ENCODE measurements at regions not wholly inside any gene's neighbourhood (a gene's known extent, or its start where the extent isn't known, plus 50 kb on each side); places are given as distances from the start of the nearest gene placed in this dataset.

GRCh38 chr5:117675646-117676045 lies 1101.0 kb upstream of the SEMA6A start:
- no peak for DNase-seq (ENCODE audit: low spot score)
- H3K27ac ChIP-seq: no peak overlapping the region
- H3K36me3 ChIP-seq: no peaks in the 10 kb centered on the region
- Mint-ChIP-seq H3K27ac (no peak overlapping the region), H3K4me1 (no peaks in the 10 kb centered on the region), H3K36me3 (no peaks in the 10 kb centered on the region), H3K9me3 (no peaks in the 10 kb centered on the region), H3K27me3 (ENCODE audit: insufficient read depth, low read depth) (no peaks in the 10 kb centered on the region), H3K4me3 (no peak overlapping the region)
- no peak for TF ChIP-seq EZH2phosphoT487 (IDR thresholded peaks at IDR 0.05)
- no peak for TF ChIP-seq CTCF (IDR thresholded peaks at IDR 0.05)
- no peak for TF ChIP-seq EZH2 (IDR thresholded peaks at IDR 0.05)
- no peaks in the 10 kb centered on the region for H3K9me3 ChIP-seq (ENCODE audit: low read depth)
- no peaks in the 10 kb centered on the region for H3K79me2 ChIP-seq (ENCODE audit: low read depth)
- H4K20me1 ChIP-seq (ENCODE audit: low read depth): no peaks in the 10 kb centered on the region
- H3K4me1 ChIP-seq: no peaks in the 10 kb centered on the region
- no peak overlapping the region for H2AFZ ChIP-seq (replicated peaks)
- no peak overlapping the region for H3K9ac ChIP-seq
- H3F3A ChIP-seq (ENCODE audit: low read depth): no peaks in the 10 kb centered on the region
- H3K4me3 ChIP-seq: no peak overlapping the region
- H3K4me2 ChIP-seq: no peak overlapping the region
- no peaks in the 10 kb centered on the region for H3K27me3 ChIP-seq

GRCh38 chr5:117671551-117671950 lies 1096.9 kb upstream of the SEMA6A start:
- Histone ChIP-seq H2AFZ (replicated peaks) (no peak overlapping the region), H3K27ac (no peak overlapping the region), H3K4me3 (no peak overlapping the region), H4K20me1 (ENCODE audit: low read depth) (no peaks in the 10 kb centered on the region), H3K79me2 (ENCODE audit: low read depth) (no peaks in the 10 kb centered on the region), H3K27me3 (no peaks in the 10 kb centered on the region), H3K9me3 (ENCODE audit: low read depth) (no peaks in the 10 kb centered on the region), H3K36me3 (no peaks in the 10 kb centered on the region), H3K4me2 (no peak overlapping the region), H3K9ac (no peak overlapping the region), H3K4me1 (peaks cover 7% of the 10 kb centered on the region), H3F3A (ENCODE audit: low read depth) (no peaks in the 10 kb centered on the region)
- Mint-ChIP-seq H3K27ac (no peak overlapping the region), H3K9me3 (no peaks in the 10 kb centered on the region), H3K27me3 (ENCODE audit: insufficient read depth, low read depth) (no peaks in the 10 kb centered on the region), H3K4me3 (no peak overlapping the region), H3K36me3 (no peaks in the 10 kb centered on the region), H3K4me1 (peaks cover 2% of the 10 kb centered on the region)
- no peak for TF ChIP-seq CTCF (IDR thresholded peaks at IDR 0.05)
- no peak for TF ChIP-seq EZH2phosphoT487 (IDR thresholded peaks at IDR 0.05)
- no peak for TF ChIP-seq EZH2 (IDR thresholded peaks at IDR 0.05)
- no peak for DNase-seq (ENCODE audit: low spot score)

- no peaks in the 10 kb centered on the region for H3K9me3 ChIP-seq (ENCODE audit: low read depth)
- Mint-ChIP-seq H3K4me1 (peaks cover 2% of the 10 kb centered on the region), H3K4me3 (no peak overlapping the region), H3K27me3 (ENCODE audit: insufficient read depth, low read depth) (no peaks in the 10 kb centered on the region), H3K36me3 (no peaks in the 10 kb centered on the region), H3K27ac (no peak overlapping the region), H3K9me3 (no peaks in the 10 kb centered on the region)
- no peaks in the 10 kb centered on the region for H3K36me3 ChIP-seq
- TF ChIP-seq EZH2 (IDR thresholded peaks at IDR 0.05) (no peak), CTCF (IDR thresholded peaks at IDR 0.05) (no peak), EZH2phosphoT487 (IDR thresholded peaks at IDR 0.05) (no peak)
- H3F3A ChIP-seq (ENCODE audit: low read depth): no peaks in the 10 kb centered on the region
- H4K20me1 ChIP-seq (ENCODE audit: low read depth): no peaks in the 10 kb centered on the region
- DNase-seq (ENCODE audit: low spot score): no peak
- H3K27me3 ChIP-seq: no peaks in the 10 kb centered on the region
- peaks cover 12% of the 10 kb centered on the region for H3K4me1 ChIP-seq
- no peak overlapping the region for H3K27ac ChIP-seq
- no peak overlapping the region for H3K4me3 ChIP-seq
- no peaks in the 10 kb centered on the region for H3K79me2 ChIP-seq (ENCODE audit: low read depth)
- H3K9ac ChIP-seq: no peak overlapping the region
- H3K4me2 ChIP-seq: peak overlapping the region; percentile 35
- peak overlapping the region; percentile 76 for H2AFZ ChIP-seq (replicated peaks)
These were observed 1092.5 kb upstream of the SEMA6A start for GRCh38 chr5:117667105-117667504.

All from neural progenitor cell (in vitro differentiated cells).